ENCODE measurements at regions not wholly inside any gene's neighbourhood (a gene's known extent, or its start where the extent isn't known, plus 50 kb on each side); places are given as distances from the start of the nearest gene placed in this dataset.

DNA sequence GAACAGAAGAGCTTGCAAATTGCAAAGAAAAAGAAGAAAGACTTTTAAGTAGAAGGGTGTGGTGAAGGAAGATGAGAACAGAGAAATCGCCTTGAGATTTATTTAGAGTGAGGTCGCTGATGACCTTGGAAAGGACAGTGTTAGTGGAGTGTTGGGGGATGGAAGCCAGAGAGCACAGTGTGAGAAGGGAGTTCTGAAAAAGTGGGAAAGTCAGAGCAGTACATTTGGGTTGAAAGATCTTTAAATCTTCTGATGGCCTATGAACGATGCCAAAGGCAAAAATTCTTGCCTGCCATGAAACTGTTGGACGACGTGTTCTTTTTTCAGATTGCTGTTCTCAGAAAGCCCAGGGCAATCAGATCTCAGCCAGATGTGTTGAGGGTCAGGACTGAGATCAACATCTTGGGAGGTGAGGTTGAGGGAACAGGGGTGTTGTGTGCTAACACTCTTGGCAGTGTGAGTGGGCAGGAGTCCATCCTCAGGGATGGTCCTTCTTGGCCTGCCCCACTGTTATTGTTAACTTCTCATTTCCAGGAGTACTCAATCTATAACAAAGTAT lies 330.1 kb downstream of the MAP2K6 start:
- TF ChIP-seq POLR2A (IDR thresholded peaks at IDR 0.05) (no peak), CTCF (IDR thresholded peaks at IDR 0.05) (no peak)
- intact Hi-C loops (cut with DNase I; ENCODE audit: low total_unique reads) = no loop called here

DNA sequence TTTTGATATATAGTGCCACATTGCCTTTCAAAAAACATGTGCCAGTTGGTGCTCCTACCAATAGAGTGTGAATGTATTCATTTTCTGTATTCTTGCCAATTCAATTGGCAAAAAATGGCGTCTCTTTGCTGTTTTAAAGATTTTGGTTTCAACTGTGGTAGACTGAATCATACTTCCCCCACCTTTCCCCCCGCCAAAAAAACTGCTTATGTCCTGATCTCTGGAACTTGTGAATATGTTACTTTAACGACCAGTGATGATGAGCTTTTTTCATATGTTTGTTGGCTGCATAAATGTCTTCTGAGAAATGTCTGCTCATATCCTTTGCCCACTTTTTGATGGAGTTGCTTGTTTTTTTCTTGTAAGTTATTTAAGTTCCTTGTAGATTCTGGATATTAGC lies 325.1 kb upstream of the KCNJ16 start:
- H3K4me3 ChIP-seq = no peak overlapping the region
- no peaks in the 10 kb centered on the region for H3K4me1 ChIP-seq
- H3K27me3 ChIP-seq = no peaks in the 10 kb centered on the region
- no peak overlapping the region for H3K27ac ChIP-seq
- H3K9me3 ChIP-seq = no peaks in the 10 kb centered on the region
- H3K36me3 ChIP-seq = no peaks in the 10 kb centered on the region
- intact Hi-C loops (cut with DNase I; ENCODE audit: low total_unique reads) = no loop called here
- TF ChIP-seq CTCF (IDR thresholded peaks at IDR 0.05) = no peak
- TF ChIP-seq POLR2A (IDR thresholded peaks at IDR 0.05) = no peak
- no peak for DNase-seq

More for the DNA sequence above, 330.1 kb downstream of the MAP2K6 start:
- Histone ChIP-seq H3K9me3 (no peaks in the 10 kb centered on the region), H3K4me1 (no peaks in the 10 kb centered on the region), H3K27ac (no peak overlapping the region), H3K27me3 (no peaks in the 10 kb centered on the region), H3K36me3 (no peaks in the 10 kb centered on the region), H3K4me3 (no peak overlapping the region)
- DNase-seq = no peak

- H3K27me3 ChIP-seq = no peaks in the 10 kb centered on the region
- H3K9me3 ChIP-seq = no peaks in the 10 kb centered on the region
- no peak for DNase-seq
- no peak overlapping the region for H3K27ac ChIP-seq
- no peak overlapping the region for H3K4me3 ChIP-seq
- no peaks in the 10 kb centered on the region for H3K4me1 ChIP-seq
- intact Hi-C loops (cut with DNase I; ENCODE audit: low total_unique reads) = no loop called here
- TF ChIP-seq POLR2A (IDR thresholded peaks at IDR 0.05) = no peak
- TF ChIP-seq CTCF (IDR thresholded peaks at IDR 0.05) = no peak
- H3K36me3 ChIP-seq = no peaks in the 10 kb centered on the region
Observed at GRCh38 chr17:69757688-69758430, 317.2 kb upstream of the KCNJ16 start.

DNA sequence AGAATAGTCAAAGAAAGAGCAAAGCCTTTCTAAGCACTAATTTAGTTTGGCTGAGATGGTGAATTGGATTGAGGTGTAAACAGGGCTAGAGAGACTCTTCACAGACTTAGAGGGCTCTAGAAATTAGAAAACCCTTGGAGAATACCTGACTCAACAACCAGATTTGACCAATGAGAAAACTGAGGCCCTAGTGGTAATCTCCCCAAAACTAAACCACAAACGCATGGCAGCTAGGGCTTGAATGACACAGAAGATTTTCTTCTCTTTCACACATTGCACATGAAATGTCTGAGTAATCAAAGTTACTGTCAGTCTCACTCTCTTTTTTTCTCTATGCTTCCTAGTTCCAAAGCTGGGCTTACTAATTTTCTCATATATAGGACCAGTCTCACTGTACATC lies 314.5 kb upstream of the KCNJ16 start:
- no peak overlapping the region for H3K27ac ChIP-seq
- DNase-seq = no peak
- no peaks in the 10 kb centered on the region for H3K9me3 ChIP-seq
- H3K36me3 ChIP-seq = no peaks in the 10 kb centered on the region
- H3K27me3 ChIP-seq = no peaks in the 10 kb centered on the region
- intact Hi-C loops (cut with DNase I; ENCODE audit: low total_unique reads) = no loop called here
- no peaks in the 10 kb centered on the region for H3K4me1 ChIP-seq
- H3K4me3 ChIP-seq = no peak overlapping the region
- no peak for TF ChIP-seq POLR2A (IDR thresholded peaks at IDR 0.05)
- TF ChIP-seq CTCF (IDR thresholded peaks at IDR 0.05) = no peak

DNA sequence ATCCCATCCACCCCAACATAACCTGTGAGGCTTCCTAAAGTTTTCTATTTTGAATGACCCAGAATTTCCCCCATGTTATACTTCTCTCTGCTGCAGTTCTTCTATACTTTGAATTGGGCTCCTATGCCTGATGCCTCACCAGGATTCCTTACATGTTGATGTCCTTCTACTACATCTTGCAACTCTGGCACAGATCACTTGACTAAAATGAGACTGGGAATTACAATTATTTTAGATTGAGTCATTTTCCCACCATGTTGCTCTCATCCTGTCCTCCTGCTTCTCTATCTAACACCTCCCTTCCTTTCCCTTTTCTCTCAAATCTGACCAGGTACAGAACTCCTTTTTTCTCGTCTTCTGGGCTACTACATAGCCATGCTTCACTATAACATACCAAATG lies 314.0 kb upstream of the KCNJ16 start:
- no peaks in the 10 kb centered on the region for H3K36me3 ChIP-seq

More for the DNA sequence above, 314.0 kb upstream of the KCNJ16 start:
- TF ChIP-seq CTCF (IDR thresholded peaks at IDR 0.05) = no peak
- no peak for TF ChIP-seq POLR2A (IDR thresholded peaks at IDR 0.05)
- intact Hi-C loops (cut with DNase I; ENCODE audit: low total_unique reads) = no loop called here
- no peak for DNase-seq
- Histone ChIP-seq H3K4me3 (no peak overlapping the region), H3K27ac (no peak overlapping the region), H3K9me3 (no peaks in the 10 kb centered on the region), H3K27me3 (no peaks in the 10 kb centered on the region), H3K4me1 (no peaks in the 10 kb centered on the region)
